Thoracic aorta (tissue), 2 donors: ENCODE measurements at regions not wholly inside any gene's neighbourhood (a gene's known extent, or its start where the extent isn't known, plus 50 kb on each side); places are given as distances from the start of the nearest gene placed in this dataset.

Experiments
- ATAC-seq: fragments of 150-250 bp; one replicate; pipeline ENCODE4 v1.8.0; 2017; ENCODE audit warnings: low read depth; ENCODE audit not compliant: insufficient number of reproducible peaks, low FRiP score
- DNase-seq: peaks from one replicate; pipeline ENCODE4 v3.0.0-alpha.2; 2020; ENCODE audit warnings: low spot score
- H3K27ac ChIP-seq, 2 donors: fragments of 200-600 bp; sonication (generic); 1 replicate in 1 of 2; 2 replicates in 1 of 2; pipeline ENCODE4 v1.5.1; 2016; ENCODE audit warnings: mild to moderate bottlenecking in 2 of 2, moderate library complexity in 2 of 2
- H3K27me3 ChIP-seq: fragments of 200-600 bp; sonication (generic); replicated peaks from 2 replicates; pipeline ENCODE4 v1.6.0; 2016; ENCODE audit warnings: mild to moderate bottlenecking; ENCODE audit not compliant: insufficient read depth
- H3K36me3 ChIP-seq: fragments of 200-600 bp; sonication (generic); one replicate; pipeline ENCODE4 v1.5.1; 2016
- H3K4me1 ChIP-seq, 2 donors: fragments of 200-600 bp; sonication (generic); 1 replicate in 1 of 2; 2 replicates in 1 of 2; pipeline versions ENCODE4 v1.5.1 to v1.6.0; 2016; ENCODE audit warnings: low read depth in 2 of 2, mild to moderate bottlenecking in 1 of 2; ENCODE audit not compliant: control insufficient read depth in 1 of 2
- H3K4me3 ChIP-seq: fragments of 200-600 bp; sonication (generic); 2 replicates; pipeline ENCODE4 v1.5.1; 2016; ENCODE audit warnings: mild to moderate bottlenecking
- H3K9me3 ChIP-seq: fragments of 200-600 bp; sonication (generic); 2 replicates; pipeline ENCODE4 v1.5.1; 2016
- CTCF ChIP-seq: fragments of 200-600 bp; sonication (generic); IDR thresholded peaks from one replicate; pipeline ENCODE4 v1.5.1; 2019; ENCODE audit warnings: antibody characterized with exemption

DNA sequence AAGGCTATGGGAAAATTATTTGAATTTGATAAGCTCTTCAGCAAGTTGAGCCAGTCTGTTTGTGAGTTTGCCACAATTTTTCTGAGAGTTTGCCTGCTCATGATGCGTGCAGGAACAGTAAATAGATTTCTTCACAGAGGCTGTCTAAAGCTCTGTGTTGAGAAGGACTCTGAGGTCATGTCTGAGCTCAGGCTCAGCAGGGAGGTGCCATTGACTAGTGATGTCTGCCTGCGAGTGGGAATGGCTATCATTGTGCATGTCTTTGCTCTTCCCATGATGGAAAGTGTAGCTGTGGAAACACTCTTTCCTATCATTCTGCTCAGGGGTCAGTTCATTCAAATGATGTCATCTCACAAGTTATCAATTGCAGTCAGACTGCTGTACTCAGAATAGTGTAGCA is 142.8 kb downstream of the RASEF start:
- ATAC-seq = no peak

DNA sequence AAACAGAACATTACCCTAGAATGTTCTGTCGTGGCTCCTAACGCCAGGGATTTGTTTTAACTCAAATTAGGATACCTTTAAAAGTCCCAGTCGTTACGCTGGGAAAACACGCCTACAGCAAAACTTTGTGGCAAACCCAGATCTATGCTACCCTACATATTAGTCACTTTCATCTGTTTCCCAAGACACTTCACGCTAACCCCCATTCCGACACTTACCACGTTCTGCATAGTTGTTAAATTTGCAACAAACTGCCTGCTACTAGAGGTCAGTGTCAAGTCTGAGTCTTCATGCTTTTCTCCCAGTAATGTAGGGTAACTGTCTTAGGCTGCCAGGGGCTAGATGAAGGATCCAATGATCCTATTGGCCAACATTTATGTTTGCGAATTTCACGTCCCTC is 140.3 kb downstream of the RASEF start:
- Histone ChIP-seq H3K9me3 (no peaks in the 10 kb centered on the region), H3K4me1 (no peaks in the 10 kb centered on the region), H3K27me3 (no peaks in the 10 kb centered on the region), H3K36me3 (no peaks in the 10 kb centered on the region), H3K4me3 (no peak overlapping the region), H3K27ac (no peak overlapping the region)
- DNase-seq = no peak
- no peak for ATAC-seq
- TF ChIP-seq CTCF = no peak

More for the DNA sequence above, 142.8 kb downstream of the RASEF start:
- H3K4me1 ChIP-seq = no peaks in the 10 kb centered on the region
- H3K4me3 ChIP-seq = no peak overlapping the region
- no peaks in the 10 kb centered on the region for H3K9me3 ChIP-seq
- DNase-seq = no peak
- H3K27ac ChIP-seq = no peak overlapping the region
- H3K36me3 ChIP-seq = no peaks in the 10 kb centered on the region
- no peaks in the 10 kb centered on the region for H3K27me3 ChIP-seq
- no peak for TF ChIP-seq CTCF

- H3K4me1 ChIP-seq = no peaks in the 10 kb centered on the region
- no peak overlapping the region for H3K27ac ChIP-seq
- H3K36me3 ChIP-seq = no peaks in the 10 kb centered on the region
- no peaks in the 10 kb centered on the region for H3K9me3 ChIP-seq
- H3K27me3 ChIP-seq = no peaks in the 10 kb centered on the region
- H3K4me3 ChIP-seq = no peak overlapping the region
- ATAC-seq = no peak
- no peak for TF ChIP-seq CTCF
- no peak for DNase-seq
These were observed 139.6 kb downstream of the RASEF start for GRCh38 chr9:82923092-82923911.

- Histone ChIP-seq H3K9me3 (no peaks in the 10 kb centered on the region), H3K27ac (no peak overlapping the region), H3K4me3 (no peak overlapping the region), H3K27me3 (no peaks in the 10 kb centered on the region), H3K4me1 (no peaks in the 10 kb centered on the region), H3K36me3 (no peaks in the 10 kb centered on the region)
- no peak for TF ChIP-seq CTCF
- DNase-seq (no peak), ATAC-seq (no peak)
These were observed 138.9 kb downstream of the RASEF start for GRCh38 chr9:82923912-82924605.
